ENCODE measurements at regions not wholly inside any gene's neighbourhood (a gene's known extent, or its start where the extent isn't known, plus 50 kb on each side); places are given as distances from the start of the nearest gene placed in this dataset.
A peak's percentile ranks its signal among the peaks of the same experiment; 100 is the strongest.

DNA sequence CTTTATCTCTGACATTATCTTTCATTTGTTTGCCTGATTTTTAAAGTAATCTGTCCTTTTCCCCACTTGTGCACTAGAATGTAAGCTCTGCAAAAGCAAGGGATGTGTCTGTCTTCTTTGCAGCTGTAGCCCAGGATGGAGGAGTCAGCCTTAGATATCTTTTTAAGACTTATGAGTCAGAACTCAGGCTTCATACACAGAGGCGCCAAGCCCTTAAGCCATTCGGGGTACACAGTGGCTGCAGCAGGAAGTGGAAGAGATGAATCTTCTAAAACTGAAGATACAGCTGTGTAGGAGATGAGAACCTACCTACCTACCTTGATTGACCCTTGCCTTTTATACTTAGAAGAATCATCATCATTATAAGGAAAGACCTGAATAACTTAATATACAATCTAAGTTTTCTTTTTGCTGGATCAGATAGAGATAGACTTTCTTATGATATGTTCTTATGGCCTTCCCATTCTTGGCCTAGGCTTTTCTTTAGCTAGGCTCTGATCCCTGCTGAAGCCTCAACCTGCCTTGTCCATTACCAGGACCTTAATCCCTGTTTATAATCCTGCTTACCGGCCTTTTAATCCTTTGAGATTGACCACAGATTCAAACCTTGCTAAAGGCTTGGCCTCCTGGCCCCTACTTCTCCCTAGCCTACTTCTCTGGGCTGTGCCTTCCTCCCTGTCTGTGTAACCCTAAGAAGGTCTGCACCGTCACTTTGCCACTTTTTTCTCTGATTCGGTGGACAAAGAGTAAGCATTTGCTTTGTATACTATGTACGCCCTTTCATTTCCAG is 304.5 kb downstream of the PRL start:
- DNase-seq (ENCODE audit: low read depth, low spot score) = no peak

DNA sequence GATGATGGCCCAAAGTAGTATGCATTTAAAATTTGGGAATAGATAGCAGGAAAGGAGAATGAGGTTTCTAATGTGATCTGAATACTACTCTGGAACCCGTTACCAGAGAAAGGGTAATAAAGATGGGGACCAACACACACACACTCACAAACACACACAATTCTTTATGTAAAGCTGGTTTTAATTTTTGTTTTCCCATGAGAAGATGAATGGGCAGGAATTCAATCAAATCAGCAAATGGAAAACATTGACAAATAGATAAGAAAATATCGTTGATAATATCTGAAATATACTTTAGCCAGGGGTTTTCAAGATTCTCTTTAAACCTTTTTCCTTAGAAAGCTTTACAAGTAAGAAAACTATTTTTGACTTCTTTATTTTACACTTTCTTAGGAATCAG is 303.0 kb downstream of the PRL start:
- no peak for DNase-seq (ENCODE audit: low read depth, low spot score)

DNA sequence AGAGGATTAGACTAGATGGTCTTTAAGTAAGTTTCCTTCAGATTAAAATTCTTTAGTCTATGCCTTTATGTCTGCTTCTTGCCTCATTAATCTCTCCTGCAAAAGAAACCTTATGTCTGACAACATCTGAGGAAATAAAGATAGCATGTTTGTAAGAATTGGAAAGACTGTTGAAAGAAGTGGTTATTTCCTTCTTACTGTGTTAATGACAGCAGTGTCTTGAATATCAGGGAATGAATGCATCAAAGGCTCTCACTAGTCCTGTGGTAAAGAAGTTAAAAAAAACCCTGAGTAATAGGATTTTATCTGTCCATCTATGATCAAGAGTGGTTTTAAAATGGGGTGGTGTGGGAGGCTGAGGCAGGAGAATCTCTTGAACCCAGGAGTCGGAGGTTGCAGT is 302.0 kb downstream of the PRL start:
- DNase-seq (ENCODE audit: low read depth, low spot score) = no peak

DNA sequence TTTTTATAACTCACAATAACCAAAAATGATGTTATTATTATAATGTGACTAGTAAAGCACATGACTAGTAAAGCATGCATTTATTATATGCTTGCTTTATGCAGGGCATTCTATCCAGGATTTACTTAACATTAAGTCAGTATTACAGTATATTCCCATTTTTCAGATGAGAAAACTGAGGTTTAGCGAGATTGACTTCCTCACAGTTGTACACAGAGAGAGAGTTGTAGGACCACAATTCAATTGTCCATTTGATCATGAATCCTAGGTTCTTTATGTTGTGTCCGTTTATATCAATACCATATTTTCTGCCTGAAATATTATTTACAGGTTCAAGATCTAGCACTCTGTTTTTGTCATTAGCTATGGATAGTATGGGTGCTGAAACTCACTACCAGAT is 301.5 kb downstream of the PRL start:
- no peak for DNase-seq (ENCODE audit: low read depth, low spot score)

DNA sequence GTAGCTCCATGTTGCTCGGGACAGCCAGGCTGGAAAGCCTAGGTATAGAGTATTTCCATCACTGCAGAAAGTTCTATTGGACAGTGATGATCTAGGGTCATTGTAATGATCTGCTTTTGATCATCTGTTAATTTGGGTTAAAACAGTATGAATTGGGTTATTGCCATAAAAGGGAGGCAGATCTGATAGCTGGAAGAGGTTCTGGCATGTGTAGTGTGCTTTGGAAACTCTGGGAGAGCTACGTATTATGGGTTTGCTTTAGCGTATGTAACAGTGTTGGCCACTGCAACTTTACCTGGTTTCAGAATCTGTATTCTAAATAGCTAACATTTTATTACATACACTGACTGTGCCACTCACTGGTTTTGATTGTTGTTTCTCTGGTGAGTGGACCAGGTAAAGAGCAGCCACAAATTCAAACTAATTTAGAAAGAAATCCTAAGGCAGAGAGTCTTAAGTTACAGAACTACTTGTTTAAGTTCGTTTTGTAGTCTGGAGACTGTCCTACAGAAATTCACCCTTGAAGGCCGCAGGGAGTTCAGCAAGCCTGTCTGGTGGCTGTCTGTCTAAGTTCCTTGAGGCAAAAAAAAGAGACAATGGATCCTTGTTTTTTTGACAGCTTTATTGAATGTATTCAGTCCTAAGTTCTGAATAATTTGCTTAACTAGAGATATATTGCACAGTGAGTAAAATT is 300.3 kb downstream of the PRL start:
- no peak for DNase-seq (ENCODE audit: low read depth, low spot score)

DNA sequence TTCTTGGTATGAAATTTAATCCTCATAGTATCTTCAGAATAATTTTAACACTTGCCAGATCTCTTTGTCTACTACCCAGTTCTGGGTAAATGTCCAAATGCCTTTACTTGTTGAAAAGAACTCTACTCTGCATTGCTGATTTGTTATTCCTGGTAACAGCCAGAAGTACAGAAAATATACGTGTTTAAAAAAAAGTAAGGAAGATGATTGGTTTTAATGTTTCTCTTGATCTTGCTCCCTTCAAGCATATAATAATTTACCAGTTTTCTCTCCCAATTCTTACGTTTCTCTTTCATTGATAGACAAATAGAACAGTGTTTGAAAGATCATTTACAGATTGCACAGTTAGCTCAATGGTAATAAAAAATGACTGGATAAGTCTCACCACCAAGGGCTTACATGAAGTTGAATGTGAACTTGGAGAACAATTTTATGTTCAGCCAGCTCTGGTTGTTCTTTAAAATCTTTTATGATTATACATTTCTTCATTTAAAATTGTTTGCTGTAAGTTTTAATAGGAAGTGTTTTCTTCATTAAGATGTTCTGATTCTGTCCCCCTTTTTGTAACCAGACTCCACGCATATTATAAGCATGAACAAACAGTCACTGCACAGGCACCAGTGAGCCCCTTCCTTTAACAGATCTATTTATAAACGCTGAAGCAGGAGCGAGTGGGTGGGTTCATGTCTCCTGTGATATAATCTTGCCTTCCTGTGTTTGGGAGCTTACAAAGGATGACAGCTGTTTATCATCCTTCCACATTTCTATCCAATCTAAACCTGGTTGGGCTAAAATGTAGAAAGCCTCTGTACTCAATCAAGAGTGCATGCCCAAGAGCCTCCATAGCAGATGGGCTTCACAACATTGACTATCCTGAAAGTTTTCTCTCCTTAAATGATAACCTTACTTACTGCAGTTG is 299.5 kb downstream of the PRL start:
- no peak for DNase-seq (ENCODE audit: low read depth, low spot score)

DNA sequence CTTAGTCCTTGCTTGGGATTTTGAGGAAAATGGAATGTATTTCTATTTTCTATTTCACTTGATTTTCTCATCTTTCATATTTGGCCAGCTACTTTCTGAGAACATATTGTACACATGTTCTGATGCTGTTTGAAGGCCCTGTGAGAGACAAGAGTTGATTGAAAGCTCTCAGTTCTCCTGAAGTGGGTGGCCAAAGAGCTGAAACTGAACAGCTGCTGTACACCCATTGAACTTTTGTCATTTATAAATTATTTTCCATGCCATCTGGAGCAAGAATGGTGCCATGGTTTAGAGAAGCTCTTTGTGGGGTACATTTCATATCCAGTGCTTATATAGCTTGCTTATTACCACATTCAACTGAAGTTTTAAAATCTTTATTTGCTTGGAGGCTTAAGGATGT is 298.3 kb downstream of the PRL start:
- no peak for DNase-seq (ENCODE audit: low read depth, low spot score)

DNA sequence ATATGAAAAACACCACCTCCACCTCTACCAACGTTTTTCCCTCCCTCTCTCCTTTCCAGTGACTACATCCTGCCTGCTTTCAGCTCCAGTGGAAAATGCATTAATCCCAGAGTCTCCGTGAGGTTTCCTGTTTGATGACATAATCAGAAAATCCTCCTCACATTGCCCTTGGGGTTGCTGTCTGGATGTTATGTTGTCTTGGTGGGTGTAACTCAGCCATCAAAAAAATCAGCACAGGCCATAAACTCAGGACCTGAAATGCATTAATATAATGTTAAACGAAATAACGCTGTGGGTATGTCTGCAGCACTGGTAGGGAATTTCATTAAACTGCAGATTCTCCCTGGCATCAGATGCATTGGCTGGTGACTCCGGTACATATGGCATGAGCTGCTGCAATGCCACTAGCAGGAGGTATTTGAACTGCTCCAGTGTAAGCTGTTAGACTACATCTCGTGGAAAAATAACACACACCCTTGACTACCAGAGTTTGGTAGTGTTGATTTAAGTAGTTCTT is 297.8 kb downstream of the PRL start:
- DNase-seq (ENCODE audit: low read depth, low spot score) = peak; percentile 54

DNA sequence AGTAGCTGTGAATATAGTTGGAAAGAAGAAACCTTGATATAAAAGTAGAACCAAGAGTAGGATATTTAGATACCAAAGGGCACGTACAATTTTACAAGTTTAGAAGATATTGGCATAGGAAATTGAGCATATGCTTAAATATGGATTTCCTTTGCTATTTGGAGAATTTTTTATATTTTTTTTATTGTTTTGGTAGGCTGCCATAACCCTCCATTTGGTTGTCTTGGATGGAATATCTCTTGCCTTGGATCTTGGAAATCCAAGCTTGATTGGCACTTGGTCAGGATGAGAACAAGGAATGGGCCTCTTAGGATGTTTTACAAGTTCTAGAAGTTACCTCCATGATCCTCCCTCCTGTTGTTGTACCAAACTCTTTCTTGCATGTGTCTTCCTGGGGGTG is 297.1 kb downstream of the PRL start:
- no peak for DNase-seq (ENCODE audit: low read depth, low spot score)

DNA sequence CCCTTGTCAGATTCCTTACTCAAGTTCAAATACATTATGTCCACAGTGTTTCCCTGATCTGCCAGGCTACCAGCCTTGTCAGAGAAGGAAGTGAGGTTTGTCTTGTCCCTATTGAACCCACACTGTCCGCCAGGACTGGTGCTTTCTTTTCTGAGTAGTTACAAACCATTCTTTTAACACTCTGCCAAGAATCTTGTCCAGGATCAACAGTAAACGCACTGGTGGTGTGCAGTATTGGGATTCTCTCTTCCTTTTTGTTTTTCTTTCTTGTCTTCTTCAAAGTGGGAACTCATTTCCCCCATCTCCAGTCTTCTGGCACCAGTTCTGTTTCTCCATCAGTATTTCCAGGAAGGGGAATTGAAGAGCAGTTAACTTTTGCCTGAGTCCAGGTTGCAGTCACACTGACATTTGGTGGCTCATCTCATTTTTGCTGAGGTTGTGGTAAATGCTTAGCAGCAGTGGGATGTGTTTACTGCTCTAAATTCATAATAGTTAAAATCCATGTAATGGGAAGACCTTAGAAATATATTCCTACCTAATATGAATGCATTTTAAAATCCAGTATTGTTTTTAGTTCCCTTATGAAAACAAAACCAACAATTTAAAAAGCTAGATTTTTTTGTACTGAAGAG is 295.3 kb downstream of the PRL start:
- no peak for DNase-seq (ENCODE audit: low read depth, low spot score)

DNA sequence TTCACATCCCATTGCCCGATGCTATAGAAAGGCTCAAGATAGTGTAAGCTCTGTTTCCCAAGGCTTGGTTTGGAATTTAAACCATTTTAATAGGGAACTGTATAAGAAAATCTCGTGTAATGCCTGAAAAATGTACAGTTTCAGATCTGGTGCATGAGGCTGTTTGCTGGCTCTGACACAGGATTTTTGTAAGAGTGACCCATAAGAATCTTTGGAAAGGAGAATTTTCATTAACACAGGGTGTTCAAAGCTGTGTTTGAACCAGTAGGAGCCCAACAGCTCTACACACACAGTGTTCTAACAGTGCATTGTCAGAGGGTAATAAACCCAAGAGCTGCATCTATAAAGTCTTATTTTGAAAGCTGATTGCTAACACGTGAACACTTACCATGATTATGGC is 293.5 kb downstream of the PRL start:
- DNase-seq (ENCODE audit: low read depth, low spot score) = no peak

DNA sequence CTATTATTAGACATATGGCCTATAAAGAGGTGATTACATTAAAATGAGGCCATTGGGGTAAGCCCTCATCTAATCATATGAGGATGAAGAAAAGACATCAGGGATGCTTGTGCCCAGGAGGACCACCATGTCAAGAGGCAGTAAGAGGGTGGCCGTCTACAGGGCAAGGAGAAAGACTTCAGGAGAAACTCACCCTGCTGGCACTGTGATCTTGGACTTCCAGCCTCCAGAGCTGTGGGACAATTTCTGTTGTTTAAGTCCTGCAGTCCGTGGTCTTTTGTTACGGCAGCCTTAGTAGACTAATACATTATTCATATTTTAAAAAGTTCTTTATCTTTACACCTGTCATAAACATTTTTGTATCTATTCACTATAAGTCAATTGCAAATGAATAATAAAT is 290.0 kb downstream of the PRL start:
- no peak for DNase-seq (ENCODE audit: low read depth, low spot score)

DNA sequence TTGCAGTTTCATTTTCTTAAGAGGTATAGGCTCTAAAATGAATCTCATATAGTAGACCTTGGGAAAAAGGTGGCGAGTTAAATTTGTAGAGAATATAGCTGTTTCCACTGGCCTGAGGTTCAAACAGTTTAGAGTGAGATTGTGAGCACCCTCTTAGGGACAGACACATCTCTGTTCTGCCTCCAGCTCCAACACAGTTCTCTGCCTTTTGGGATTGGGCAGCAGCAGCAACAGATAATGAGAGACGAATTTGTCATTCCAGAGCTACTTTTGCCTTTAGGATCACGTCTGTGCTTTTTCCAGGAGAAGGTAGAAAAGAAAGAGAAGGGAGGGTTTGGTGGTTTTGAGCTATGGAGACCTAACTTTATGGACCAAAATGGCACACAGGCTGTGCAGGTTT is 289.4 kb downstream of the PRL start:
- DNase-seq (ENCODE audit: low read depth, low spot score) = no peak

DNA sequence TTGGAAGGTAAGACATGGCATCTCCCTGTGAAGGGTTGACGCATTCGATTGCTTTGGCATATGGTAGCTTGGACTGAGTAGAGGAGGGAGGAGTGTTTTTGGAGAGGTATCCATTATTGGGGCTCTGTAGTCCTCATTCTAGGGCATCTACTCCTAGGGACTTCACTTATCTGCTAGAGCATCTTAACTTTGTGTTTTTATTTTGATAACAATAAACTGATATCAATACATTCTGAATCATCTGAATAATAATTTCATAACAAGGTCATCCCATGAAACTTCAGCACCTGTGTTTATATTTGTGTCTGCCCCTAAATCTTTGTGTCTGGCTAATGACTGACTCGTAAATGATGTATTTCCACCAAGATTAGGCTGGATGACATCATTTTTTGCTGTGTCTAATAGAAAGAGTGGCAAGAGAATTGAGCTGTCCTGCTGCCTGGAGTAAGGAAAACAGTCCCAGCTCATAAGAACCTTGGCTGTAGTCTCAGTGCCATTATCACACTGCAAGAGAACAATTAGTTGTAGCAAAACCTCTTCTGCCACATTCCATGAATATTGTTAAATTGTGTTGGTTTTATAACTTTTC is 288.5 kb downstream of the PRL start:
- DNase-seq (ENCODE audit: low read depth, low spot score) = no peak

DNA sequence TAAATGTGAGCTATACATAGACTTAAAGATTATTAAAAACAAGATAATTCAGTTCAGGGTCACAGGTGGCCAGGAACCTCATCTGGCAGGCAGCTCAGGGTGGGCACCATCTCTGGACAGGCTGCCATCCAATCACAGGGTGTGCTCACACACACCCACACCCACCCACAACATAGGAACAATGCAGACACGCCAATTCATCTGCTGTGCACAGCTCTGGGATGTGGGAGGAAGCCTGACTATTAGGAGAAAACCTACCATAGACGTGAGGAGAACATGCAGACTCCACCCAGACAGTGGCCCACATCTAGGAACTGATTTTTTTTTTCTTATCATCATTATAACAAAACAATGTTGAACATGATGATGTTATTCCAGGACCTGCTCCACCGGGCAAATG is 286.7 kb downstream of the PRL start:
- no peak for DNase-seq (ENCODE audit: low read depth, low spot score)

DNA sequence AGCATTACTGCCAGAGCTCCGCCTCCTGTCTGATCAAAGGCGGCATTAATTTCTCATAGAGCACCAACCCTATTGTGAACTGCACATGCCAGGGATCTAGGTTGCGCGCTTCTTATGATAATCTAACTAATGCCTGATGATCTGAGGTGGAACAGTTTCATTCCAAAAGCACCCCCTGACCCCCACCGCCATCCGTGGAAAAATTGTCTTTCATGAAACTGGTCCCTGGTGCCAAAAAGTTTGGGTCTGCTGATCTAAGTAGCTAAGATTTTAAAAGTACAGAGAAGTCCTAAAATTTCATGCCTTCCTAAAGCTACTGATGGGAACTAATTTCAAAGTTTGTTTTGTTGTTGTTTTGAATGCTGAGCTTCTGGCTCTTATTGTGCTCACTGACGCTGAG is 281.6 kb downstream of the PRL start:
- no peak for DNase-seq (ENCODE audit: low read depth, low spot score)

DNA sequence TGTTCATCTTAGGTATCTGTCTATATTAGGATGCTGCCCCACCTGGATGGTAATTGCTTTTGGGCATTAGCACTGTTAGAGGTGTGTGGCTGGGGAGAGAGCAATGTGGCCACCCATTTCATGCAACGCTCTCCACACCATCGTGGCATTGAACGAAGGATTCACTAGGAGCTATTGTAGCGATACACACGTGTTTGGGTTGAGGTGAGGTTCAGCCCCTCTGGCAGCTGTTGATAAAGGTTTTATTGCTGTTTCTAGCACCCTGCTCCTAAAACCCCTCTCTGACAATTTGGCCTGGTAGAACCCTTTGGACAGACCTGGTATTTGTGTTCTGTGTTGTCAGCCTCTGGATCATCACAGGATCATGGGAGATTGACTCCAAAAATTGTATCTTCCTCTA is 280.9 kb downstream of the PRL start:
- DNase-seq (ENCODE audit: low read depth, low spot score) = no peak

DNA sequence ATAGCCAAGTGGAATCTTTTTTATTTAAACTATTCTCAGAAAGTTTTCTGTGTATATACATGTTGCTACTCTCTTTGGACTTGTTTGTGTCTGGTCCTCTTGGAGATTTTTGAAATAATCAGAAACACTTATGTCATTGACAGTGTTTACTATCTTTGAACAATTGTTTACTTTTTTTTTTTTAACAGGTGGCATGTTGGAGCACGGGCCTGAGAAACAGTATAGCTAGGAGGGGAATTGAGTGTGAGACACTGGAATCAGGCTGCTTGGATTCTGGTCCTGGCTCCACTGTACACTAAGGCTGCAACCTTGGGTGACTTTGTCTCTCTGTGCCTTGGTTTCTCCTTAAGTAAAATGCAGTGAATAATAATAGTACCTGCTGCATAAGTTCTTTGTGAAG is 279.6 kb downstream of the PRL start:
- no peak for DNase-seq (ENCODE audit: low read depth, low spot score)

DNA sequence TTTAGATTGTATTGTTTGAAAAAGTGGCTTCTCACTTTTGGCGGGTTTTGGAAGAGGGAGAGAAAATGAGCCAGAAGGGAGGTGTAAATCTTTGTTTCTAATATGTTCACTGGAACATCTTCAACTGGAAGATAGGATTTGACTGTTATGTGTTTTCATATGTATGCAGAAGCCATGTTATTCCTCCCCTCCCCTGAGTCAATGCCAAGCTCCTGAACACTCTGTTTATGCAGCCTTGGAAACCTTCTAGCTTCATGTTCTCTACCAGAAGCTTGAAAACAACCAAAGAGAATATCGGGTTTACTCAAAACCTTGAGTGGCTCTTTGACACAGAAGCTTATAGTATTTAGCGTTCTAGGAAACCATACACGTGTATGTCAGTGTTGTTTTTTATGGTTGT is 279.1 kb downstream of the PRL start:
- DNase-seq (ENCODE audit: low read depth, low spot score) = no peak

DNA sequence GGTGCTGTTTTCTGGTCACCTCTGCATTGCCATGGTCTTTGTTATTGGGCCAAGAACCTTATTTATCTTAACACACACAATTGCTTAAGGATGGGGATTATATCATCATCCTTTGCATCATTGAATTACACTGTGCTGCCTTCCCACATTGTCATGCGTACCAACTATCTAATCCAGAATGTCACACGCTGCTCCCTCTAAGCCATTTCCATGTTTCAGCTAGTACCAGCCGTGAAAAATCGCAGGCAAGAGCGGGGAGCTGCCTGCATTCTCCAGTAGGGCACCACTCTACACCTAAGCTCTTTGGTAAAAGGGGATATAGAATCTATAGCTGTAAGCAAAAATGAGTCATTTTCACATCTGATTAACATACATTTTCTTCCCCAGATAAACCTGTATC is 277.0 kb downstream of the PRL start:
- DNase-seq (ENCODE audit: low read depth, low spot score) = no peak

Data from pulmonary artery endothelial cell (primary cell).